ENCODE measurements at regions not wholly inside any gene's neighbourhood (a gene's known extent, or its start where the extent isn't known, plus 50 kb on each side); places are given as distances from the start of the nearest gene placed in this dataset.

DNA sequence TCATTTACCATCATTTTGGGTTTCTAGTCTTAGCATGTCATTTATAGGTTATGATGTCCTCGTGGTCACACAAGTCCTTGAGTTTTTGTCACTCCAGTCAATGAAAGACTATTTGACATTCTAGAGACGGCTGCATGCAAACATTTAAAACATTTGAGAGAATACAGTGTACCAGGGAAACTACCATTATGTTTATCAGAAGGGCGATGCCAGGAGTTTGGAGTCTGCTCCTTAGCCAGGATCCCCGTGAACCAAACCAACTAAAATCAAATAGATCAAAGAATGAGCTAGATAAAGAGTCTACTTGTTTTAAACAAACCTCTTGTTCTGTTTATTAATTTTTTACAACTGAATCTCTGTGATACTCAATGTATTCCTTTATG is 122.6 kb downstream of the OLIG3 start:
- TF ChIP-seq, protein P1, sequence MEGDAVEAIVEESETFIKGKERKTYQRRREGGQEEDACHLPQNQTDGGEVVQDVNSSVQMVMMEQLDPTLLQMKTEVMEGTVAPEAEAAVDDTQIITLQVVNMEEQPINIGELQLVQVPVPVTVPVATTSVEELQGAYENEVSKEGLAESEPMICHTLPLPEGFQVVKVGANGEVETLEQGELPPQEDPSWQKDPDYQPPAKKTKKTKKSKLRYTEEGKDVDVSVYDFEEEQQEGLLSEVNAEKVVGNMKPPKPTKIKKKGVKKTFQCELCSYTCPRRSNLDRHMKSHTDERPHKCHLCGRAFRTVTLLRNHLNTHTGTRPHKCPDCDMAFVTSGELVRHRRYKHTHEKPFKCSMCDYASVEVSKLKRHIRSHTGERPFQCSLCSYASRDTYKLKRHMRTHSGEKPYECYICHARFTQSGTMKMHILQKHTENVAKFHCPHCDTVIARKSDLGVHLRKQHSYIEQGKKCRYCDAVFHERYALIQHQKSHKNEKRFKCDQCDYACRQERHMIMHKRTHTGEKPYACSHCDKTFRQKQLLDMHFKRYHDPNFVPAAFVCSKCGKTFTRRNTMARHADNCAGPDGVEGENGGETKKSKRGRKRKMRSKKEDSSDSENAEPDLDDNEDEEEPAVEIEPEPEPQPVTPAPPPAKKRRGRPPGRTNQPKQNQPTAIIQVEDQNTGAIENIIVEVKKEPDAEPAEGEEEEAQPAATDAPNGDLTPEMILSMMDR (conservative IDR thresholded peaks at IDR 0.05; ENCODE audit: low read depth, low read length) = no peak
- TF ChIP-seq EZH2 (IDR thresholded peaks at IDR 0.05; ENCODE audit: borderline replicate concordance, low read depth, low read length, poor library complexity, severe bottlenecking) = no peak
